GM19043 (cell line): ENCODE measurements at regions not wholly inside any gene's neighbourhood (a gene's known extent, or its start where the extent isn't known, plus 50 kb on each side); places are given as distances from the start of the nearest gene placed in this dataset.
"Not testable (repeated sequence)": the region's sequence is repeated elsewhere in the genome, so short reads cannot be mapped to it uniquely, and the experiment has no call there.

Experiments used
- ATAC-seq: cut with Tn5 transposase; IDR thresholded peaks from one replicate; pipeline ENCODE4 v1.9.1; 2021; ENCODE audit warnings: low read depth; ENCODE audit not compliant: unreplicated experiment

- ATAC-seq, result no peak
Measured at GRCh38 chr9:71286146-71286545, 164.7 kb upstream of the TRPM3 start.

DNA sequence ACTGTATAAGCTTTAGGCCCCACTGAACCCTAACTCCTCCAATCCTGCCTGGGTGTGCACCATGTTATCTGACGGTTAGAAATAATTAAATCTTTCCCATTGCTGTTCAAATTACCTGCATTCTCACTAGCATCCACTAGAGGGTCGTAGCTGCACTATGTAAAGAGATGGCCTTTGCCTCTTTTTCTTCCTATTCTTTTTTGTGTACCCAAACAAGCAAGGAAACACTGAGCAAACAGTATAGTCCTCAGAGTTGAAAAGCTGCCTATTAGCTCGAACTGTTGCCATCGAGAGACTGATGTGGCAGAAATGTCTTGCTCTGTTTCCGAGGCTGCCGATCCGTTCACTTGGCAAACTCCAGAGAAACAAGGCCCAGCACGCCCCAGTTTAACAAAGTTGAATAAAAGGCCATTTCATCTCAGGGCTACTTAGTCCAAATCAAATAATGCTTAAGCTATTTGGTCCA lies 163.8 kb upstream of the TRPM3 start:
- ATAC-seq, result peak; percentile 90

GRCh38 chr9:71282116-71282515 lies 160.7 kb upstream of the TRPM3 start:
- not testable (repeated sequence) for ATAC-seq

GRCh38 chr9:71279151-71279739 lies 157.8 kb upstream of the TRPM3 start:
- ATAC-seq, result no peak

DNA sequence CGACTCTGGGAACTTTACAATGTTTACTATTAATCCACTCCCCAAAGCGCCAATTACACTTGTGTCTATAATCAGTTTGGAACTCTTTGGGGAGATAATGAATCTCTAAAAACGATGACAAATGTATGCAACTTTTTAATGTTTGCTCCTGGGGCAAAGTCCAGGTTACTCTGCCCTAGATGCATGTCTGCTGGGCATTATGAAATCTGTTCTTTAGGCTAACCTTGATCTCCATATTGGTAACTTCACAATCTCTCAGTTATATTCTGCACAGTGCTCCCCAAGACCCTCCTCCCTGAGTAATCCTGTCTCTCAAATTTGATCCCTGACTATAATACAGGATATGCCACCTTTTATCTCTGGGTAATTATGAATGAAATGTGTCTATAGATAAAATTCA lies 152.2 kb upstream of the TRPM3 start:
- ATAC-seq, result no peak

DNA sequence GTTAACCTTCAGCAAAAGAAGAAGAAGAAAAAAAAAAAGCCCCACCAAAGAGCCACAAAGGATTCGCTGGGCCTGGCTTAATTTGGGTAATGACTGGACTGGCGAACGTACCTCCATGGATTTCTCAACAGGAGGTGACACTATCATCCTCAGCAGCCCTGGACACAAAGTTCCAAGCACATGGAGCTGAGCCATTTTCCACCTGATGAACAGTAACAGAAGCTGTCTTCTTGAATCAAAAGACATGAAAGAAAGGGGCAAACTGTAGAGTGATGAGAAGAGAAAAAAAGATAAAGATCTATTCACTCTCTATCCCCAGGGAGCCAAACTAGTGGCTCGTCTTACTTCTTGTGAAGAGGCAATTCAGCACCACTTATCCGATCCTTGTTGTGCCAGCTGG lies 150.2 kb upstream of the TRPM3 start:
- ATAC-seq, result no peak

DNA sequence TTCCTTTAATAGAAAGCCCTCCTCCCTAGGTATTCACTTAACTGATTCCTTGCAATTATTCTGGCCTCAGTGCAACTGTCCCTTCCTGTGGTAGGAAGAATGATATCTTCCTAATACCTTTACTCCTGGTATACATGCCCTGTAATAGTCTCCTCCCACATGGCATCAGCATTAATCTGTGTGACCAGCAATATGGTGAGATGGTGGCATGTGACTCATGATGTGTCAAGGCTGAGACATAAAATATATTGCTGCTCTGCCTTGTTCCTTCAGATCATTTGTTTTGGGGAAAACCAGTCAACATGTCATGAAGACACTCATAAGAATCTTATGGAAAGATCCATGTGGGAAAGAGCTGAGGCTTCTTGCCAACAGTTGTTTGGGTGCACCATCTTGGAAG lies 149.1 kb upstream of the TRPM3 start:
- ATAC-seq, result no peak

GRCh38 chr9:71269859-71270258 lies 148.4 kb upstream of the TRPM3 start:
- ATAC-seq, result no peak

DNA sequence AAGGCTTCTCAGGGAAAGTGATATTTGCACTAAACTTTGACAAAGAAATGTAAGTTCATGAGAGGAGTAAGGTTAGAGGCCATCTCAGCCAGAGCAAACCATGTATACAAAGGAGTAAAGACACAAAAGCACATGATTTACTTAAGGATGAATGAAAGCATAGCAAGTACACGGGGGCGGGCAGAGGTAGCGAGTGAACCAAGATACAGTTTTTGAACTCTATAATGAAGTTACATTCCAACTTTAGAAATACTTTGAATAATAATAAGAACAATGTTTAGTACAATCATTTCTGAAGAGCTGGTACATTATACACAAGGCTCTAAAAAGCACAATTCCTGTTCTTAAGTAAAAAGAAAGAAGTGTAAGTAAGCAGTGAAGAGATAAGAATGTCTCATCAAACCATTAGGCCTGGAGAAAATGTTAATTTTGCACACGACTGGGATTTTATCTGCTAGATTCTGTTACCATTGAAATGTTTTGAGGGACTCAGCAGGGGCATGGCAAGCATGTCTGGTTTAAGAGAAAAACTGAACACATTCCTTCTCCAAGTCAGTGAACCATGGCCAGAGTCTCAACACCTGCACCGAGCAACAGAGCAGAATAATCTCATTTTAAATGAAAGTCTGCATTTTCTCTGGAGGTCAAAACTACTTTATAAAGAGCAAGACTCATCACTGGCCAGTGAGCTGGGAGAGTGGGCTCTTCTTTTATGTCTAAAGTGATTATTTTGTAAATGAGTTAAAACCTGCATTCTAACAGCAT lies 147.6 kb upstream of the TRPM3 start:
- no peak for ATAC-seq

GRCh38 chr9:71263451-71263850 lies 142.0 kb upstream of the TRPM3 start:
- ATAC-seq, result no peak

DNA sequence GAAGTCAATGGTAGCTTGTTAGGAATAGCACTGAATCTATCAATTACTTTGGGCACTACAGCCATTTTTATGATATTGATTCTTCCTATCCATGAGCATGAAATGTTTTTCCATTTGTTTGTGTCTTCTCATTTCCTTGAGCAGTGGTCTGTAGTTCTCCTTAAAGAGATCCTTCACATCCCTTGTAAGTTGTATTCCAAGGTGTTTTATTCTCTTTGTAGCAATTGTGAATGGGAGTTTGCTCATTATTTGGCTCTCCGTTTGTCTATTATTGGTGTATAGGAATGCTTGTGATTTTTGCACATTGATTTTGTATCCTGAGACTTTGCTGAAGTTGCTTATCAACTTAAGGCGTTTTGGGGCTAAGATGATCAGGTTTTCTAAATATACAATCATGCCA lies 139.0 kb upstream of the TRPM3 start:
- not testable (repeated sequence) for ATAC-seq

DNA sequence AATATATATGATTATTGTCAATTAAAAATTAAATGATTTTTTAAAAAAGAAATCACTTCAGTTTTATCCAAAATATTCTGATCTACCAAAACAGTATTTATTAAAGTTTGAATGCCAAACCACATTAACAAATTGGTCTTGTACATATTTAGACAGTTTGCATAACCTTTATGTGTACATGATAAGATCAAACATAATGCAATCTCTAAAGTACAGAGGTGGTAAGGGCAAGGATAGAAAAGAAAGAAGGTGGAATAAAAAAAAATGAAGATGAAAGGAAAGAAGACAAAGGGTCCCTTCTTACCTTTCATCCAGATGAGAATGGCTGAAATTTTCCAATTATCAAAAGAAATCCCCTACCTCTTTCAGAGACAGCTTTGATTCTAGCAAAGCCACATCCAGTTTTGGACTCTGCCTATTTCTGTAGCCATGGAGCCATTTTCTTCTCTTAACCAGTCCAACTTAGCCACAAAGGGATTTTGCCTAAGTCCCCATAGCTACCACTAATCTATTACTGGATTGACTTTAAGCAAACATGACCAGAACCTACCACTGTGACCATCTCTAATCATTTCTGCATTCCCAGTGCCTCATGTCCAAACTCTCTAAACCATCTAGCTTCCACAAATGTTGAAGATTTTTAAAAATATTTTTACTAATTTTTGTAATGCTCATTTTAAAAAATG lies 133.3 kb upstream of the TRPM3 start:
- ATAC-seq, result no peak

DNA sequence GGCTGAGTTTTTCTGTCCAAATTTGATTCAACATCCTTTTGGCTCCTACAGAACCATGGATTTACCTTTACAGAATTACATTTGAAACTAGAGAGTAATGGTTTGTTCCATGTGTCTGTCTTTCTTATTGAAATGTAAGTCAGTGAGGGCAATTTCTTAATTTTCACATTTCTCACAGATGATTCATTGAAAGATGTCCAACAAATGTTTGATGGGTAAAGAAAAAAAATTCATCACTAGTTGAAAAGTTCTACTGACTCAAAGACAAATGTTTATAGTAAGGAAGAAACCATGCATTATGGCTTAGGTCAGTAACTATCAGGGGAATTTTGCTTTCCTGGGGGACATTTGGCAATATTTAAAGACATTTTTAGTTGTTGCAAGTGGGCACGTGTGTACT lies 131.6 kb upstream of the TRPM3 start:
- ATAC-seq, result no peak

GRCh38 chr9:71250581-71250980 lies 129.2 kb upstream of the TRPM3 start:
- ATAC-seq, result no peak

- ATAC-seq, result peak; percentile 87
Measured at GRCh38 chr9:71249729-71250317, 128.4 kb upstream of the TRPM3 start.

GRCh38 chr9:71245651-71246050 lies 124.2 kb upstream of the TRPM3 start:
- ATAC-seq, result no peak

DNA sequence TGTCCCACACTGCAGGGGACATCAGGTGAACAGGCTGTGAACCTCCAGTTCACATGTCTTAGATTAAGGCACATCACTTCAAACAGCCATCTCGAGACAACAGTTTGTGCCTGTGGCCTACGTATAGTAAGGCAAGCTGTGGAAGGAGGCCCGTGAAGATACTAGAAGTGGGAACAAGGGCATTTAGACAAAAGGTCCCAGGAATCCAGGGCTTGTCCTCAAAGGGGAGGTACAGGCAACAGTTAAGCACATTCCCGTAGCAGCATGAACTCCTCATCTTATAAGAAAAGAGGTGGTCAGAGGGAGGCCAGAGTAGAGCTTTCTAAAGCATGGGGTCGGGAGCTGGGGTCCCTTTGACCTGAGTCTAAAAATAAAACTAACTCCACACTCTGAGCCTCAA lies 122.5 kb upstream of the TRPM3 start:
- ATAC-seq, result no peak

GRCh38 chr9:71242081-71242480 lies 120.7 kb upstream of the TRPM3 start:
- ATAC-seq, result no peak

- no peak for ATAC-seq
Measured at GRCh38 chr9:71237051-71237450, 115.6 kb upstream of the TRPM3 start.

DNA sequence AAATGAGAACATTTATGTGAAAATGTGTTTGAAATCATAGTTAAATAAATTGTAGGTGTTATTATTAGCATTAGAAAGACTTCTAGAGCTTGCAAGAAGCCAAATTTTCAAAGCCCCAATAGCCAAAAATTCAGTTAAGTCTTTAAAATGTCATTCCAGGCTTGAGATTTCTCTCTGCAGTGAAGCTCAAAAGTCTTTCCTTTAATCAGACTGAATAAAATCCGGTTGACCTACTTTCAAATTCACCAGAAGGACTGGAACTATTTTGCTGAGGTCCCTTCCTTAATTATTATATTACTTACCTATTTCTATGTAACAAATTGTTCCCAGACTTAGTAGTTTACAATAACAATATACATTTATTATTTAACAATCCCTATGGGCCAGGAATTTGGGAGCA lies 112.2 kb upstream of the TRPM3 start:
- ATAC-seq, result no peak

DNA sequence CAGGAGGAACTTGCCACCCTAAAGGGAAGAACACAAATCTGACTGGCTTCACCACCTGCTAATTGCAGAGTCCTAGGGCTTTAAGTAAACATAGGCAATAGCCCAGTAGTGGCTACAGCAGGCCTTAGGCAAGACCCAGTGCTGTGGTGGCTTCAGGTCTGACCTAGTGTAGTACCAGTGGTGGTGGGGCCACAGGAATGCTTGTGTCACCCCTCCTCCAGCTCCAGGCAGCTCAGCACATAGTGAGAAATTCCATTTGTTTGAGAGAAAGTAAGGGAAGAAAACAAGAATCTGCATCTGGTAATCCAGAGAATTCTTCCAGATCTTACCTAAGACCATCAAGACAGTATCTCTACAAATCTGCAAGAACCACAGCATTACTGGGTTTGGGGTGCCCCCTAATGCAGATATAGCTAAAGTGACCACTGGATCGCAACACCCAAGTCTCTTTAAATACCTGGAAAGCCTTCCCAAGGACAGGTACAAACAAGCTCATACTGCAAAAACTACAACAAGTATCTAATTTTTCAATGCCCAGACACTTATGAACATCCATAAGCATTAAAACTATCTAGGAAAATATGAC lies 102.6 kb upstream of the TRPM3 start:
- ATAC-seq, result no peak
